Right lung (tissue), 2 donors: ENCODE measurements at regions not wholly inside any gene's neighbourhood (a gene's known extent, or its start where the extent isn't known, plus 50 kb on each side); places are given as distances from the start of the nearest gene placed in this dataset.
"Not testable (repeated sequence)": the region's sequence is repeated elsewhere in the genome, so short reads cannot be mapped to it uniquely, and the experiment has no call there.

Experiments used
- DNase-seq, 2 donors: peaks; one replicate each; pipeline ENCODE4 v3.0.0-alpha.2; 2013

GRCh38 chr5:129163810-129164378 is 69.3 kb downstream of the ISOC1 start:
- no peak for DNase-seq

- no peak for DNase-seq
These were observed 75.5 kb downstream of the ISOC1 start for GRCh38 chr5:129170050-129170449.

DNA sequence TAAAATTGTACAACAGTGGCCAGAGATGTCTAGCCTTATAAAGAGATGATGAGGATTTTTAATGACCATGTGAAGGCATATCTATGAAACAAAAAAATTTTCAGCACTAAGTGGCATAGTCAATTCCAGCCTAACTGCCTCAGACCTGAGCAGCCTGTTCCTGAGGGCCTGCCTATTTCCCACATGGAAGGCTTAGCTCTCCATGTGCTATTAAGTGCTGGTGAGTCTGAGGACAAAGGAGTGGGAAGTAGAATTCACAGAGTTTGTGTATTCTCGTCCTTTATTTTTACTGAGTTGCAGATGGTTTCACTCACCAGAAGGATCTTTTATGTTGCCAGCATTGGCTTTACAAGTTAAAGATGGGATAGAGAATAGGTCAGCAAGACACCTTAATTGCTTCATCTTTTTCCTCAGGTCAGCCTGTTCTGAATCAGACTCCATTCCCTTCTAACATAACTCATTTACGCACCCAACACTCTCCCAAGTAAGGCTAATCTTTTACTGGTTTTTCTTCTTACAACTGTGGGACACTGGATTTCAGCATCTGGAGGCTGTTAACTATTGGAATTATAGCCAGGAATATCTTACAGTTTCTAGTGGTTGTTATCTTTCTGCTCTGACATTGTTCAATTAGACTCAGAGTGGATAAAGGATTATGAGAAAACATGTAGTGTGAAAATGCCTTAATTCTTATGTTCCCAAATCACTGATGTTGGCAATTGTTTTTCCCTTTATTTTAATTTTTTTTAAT is 76.8 kb downstream of the ISOC1 start:
- DNase-seq: peak in 1 of 2 donors; percentile 6

GRCh38 chr5:129172580-129172979 is 78.0 kb downstream of the ISOC1 start:
- DNase-seq: peak; percentile 13 to 19

DNA sequence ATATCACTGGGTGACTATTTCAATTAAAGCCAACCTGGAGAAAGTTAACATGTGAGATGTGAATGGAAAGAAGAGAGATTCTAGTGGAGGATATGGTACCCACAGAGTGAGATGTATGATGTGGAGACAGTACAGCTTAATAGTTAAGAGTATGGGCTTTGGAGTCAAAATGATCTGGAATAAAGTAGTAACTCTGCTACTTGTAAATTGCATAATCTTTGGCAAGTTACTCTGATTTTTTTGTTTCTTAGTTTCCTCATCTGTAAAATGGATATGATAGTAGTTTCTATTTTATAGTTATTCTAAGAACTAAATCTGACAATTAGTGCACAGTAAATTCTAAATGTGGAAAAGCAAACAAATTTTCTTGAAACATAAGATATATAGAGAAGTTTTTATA is 79.2 kb downstream of the ISOC1 start:
- DNase-seq: no peak

DNA sequence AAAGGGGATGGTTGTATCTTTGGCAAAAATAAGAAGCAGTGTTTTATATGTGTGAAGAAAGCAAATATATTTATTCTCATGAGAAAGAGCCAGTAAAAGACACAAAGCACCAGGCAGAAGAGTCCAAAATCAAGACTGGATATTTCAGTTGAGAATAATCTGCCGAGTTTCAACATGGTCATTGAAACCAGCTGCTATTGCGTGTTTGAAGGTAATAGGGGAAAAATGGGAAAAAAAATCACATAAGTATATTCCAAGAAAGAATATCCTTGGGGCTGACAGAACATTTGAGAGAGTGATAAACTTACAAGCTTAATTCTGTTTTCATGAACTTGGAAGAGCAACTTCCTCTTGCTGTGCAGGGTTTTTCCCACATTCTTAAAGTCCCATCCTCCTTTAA is 79.9 kb downstream of the ISOC1 start:
- no peak for DNase-seq

- DNase-seq: no peak
These were observed 82.9 kb downstream of the ISOC1 start for GRCh38 chr5:129177451-129177850.

- DNase-seq: no peak
These were observed 104.8 kb downstream of the ISOC1 start for GRCh38 chr5:129199308-129199707.

DNA sequence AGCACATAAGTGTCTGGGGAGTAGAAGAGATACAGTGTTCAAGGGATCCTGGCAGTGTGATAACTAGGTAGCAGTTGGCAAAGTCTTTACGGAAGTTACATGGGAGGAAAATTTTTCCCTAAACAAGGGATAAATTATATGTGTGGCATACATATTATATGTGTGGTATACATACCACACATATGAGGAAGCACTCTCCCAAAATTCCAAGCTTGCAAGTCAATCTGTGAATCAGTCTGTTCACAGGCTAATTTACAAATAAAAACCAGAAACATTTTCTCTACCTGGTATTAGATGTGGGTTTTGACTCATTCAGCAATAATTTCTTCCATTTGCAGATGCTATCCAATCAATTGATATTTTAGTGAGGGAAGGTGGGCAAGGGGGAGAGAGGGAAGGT is 110.0 kb downstream of the ISOC1 start:
- DNase-seq: no peak

GRCh38 chr5:129216001-129216400 is 121.5 kb downstream of the ISOC1 start:
- DNase-seq: no peak

DNA sequence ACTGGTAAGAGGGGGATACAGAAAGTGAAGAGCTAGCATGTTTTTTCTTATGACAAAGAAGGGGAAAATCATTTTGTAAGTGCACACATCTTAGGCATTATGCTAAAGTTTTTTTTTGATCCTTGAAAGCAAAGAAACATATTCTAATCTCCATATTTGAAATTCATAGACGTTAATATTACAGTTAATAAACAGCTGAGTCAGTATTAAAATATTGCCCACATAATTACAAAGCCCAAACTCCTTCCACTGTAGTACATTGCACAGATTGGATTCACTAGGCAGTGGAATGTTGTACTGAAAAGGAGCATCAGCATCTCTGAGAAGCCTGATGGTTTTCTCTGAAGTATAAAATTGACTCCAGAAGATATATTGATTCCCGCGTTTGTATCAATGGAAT is 122.6 kb downstream of the ISOC1 start:
- no peak for DNase-seq

GRCh38 chr5:129223178-129223577 is 128.6 kb downstream of the ISOC1 start:
- no peak for DNase-seq

- no peak for DNase-seq
These were observed 134.0 kb downstream of the ISOC1 start for GRCh38 chr5:129228577-129228976.

DNA sequence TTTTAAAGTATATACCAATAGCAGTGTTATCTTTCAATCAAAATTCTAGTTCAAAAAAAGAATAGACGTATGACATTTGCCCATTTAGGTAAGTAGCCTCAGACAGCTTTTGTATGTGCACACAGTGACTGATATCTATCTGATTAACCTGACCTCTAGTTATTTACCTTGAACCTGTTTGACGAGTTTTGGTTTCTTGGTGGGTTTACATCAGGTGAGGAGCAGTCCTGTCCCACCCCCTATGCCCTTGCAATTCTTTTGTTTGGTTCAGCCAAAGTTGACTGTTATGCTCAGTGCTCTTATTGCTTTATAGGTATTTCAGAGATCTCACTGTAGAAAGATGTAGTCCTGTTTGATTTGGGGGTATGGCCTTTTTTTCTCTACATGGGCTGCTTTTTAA is 147.2 kb downstream of the ISOC1 start:
- no peak for DNase-seq

DNA sequence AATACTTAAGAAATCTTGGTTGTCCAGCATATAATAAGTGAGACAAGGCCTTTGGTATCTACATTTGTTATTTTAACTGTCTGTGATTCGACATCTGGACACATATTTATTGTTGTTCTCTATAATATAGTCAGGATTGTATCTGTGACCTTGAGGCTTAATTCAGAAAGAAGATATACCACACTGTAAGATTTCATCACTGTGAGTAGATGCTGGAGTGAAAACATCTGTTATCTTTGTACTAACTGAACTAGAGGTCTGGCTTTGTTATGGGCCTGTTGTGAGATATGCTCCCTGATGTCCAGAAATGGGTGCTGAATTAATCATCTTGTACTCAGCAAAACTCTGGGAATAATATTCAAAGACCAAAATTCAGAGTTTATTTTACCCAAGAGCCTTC is 148.5 kb downstream of the ISOC1 start:
- DNase-seq: no peak

GRCh38 chr5:129244478-129244877 is 149.9 kb downstream of the ISOC1 start:
- no peak for DNase-seq

GRCh38 chr5:129245489-129245888 is 150.9 kb downstream of the ISOC1 start:
- DNase-seq: no peak

GRCh38 chr5:129246088-129246487 is 151.5 kb downstream of the ISOC1 start:
- peak in 1 of 2 donors; percentile 44 for DNase-seq

GRCh38 chr5:129249886-129250285 is 155.3 kb downstream of the ISOC1 start:
- DNase-seq: no peak

- DNase-seq: no peak
These were observed 176.8 kb downstream of the ISOC1 start for GRCh38 chr5:129271308-129271707.

DNA sequence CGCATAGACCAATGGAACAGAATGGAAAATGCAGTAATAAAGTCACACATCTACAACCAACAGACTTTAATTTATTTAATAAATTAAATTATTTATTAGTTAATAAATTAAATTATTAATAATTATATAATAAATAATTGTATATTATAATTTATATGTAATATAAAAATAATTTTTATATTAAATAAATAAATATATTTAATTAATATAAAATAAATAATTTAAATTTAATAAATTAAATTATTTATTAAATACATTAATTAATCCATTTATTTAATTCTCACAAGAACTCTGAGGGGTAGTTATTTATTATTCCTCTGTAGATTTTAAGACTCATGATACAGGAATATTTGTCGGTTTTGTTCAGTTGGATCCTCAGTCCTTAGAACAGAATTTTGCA is 176.1 kb upstream of the ADAMTS19 start:
- no peak for DNase-seq

DNA sequence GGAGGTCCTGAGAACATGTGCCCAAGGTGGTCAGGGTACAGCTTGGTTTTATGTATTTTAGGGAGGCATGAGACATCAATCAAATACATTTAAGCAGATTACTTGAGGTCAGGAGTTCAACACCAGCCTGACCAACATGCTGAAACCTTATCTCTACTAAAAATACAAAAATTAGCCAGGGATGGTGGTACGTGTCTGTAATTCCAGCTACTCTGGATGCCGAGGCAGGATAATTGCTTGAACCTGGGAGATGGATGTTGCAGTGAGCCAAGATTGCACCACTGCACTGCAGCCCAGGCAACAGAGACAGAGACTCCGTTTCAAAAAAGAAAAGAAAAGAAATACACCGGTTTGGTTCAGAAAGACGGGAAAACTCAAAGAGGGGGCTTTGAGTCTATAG is 165.9 kb upstream of the ADAMTS19 start:
- DNase-seq: not testable (repeated sequence)

DNA sequence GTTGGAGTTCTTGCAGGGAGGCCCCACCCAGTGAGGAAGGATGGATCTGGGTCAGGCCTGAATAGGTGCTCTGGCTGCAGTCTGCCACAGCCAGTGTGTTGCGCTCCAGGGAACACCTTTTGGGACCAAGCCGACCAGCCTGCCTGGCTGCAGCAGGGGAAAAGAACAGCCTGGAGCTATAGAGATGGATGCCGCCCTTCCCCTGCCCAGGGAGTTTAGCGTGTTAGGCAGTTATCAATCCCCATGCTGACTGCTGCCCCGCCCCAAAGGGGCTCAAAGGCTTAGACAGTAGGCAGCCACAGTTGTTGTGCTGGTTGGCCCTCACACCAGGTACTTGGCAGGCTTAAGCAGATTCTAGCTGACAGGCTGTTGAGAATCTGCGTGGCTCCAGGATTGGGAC is 153.4 kb upstream of the ADAMTS19 start:
- no peak for DNase-seq

DNA sequence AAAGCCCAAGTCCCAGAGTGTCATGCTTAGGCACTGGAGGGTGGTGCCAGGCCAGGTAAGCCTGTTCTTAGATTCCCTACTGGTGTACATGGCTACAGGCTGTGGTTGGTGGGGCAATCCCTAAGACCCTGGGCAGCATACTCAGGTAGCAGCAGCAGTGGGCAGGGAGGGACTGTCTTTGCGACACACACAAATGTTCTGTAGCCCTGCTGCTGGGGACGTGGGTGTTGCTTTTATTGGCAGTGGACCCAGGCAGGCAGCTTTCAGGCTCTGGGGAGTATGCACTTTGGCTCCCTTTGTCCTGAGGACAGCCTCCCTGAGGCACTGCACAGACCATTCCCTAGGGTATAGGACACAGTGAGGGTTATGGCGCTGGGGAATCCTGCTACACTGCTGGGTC is 137.1 kb upstream of the ADAMTS19 start:
- DNase-seq: no peak
